Heart left ventricle (tissue), 13 donors: ENCODE measurements at regions not wholly inside any gene's neighbourhood (a gene's known extent, or its start where the extent isn't known, plus 50 kb on each side); places are given as distances from the start of the nearest gene placed in this dataset.

Experiments used
- CTCF ChIP-seq, 12 donors: fragments of 200-600 bp; sonication (generic) in 4 of 12; IDR thresholded peaks; one replicate each; pipeline versions ENCODE4 v1.5.0 to v1.8.0; 2018 to 2022; ENCODE audit warnings: antibody characterized with exemption in 12 of 12, mild to moderate bottlenecking in 5 of 12
- POLR2A ChIP-seq, 2 donors: fragments of 450-650 bp; IDR thresholded peaks; one replicate each; pipeline ENCODE4 v1.6.1; 2017; ENCODE audit warnings: antibody characterized with exemption in 2 of 2, mild to moderate bottlenecking in 2 of 2, moderate library complexity in 2 of 2
- donor health status: ischemic (EF 13 %, LVEDD 7.1; RV severe dilation, severe dysfunction).
- donor health status: DM: no; HTN: yes; CAD: no.
- donor health status: DM: no; HTN: no; CAD: no.
- donor health status: ischemic (EF 25% LVEDD 6.9; RV normal size, moderate dysfunction).
- donor health status: ischemic (EF 25% LVEDD 5.7; RV mildly dilated, moderate dysfunction).
- donor health status: ischemic (EF 35%, LVEDD 5.7; RV mildly dilated, moderate dysfunction).
- donor health status: nonischemic (EF 11% LVEDD 7.7; RV severe dilation, severe dysfunction).
- donor health status: DM: yes; HTN: yes; CAD: no.
- donor health status: PGD.
- donor health status: ischemic (EF 29% LVEDD 5.4; RV normal size, mild dysfunction).
- donor health status: nonischemic (EF 23%, LVEDD 6.1; RV moderate dilation, normal function).

GRCh38 chr1:218575856-218576255, 230.7 kb downstream of the TGFB2 start:
- TF ChIP-seq CTCF (IDR thresholded peaks at IDR 0.05): no peak
- no peak for TF ChIP-seq POLR2A (IDR thresholded peaks at IDR 0.05)
